ENCODE measurements at regions not wholly inside any gene's neighbourhood (a gene's known extent, or its start where the extent isn't known, plus 50 kb on each side); places are given as distances from the start of the nearest gene placed in this dataset.

GRCh38 chr3:124118397-124118796 is 126.5 kb upstream of the ROPN1 start:
- TF ChIP-seq POLR2A (IDR thresholded peaks at IDR 0.05) (no peak), CTCF (IDR thresholded peaks at IDR 0.05) (no peak)
- no peak for DNase-seq
- WGBS, 2 donors, result 85 to 86% methylated on average over 4 of the region's 4 CpGs
- peaks cover 0 to 8% of the 10 kb centered on the region in 2 donors for H3K4me1 ChIP-seq
- intact Hi-C loops (cut with DNase I), result no loop called here
- no peaks in the 10 kb centered on the region for H3K9me3 ChIP-seq
- H3K27ac ChIP-seq, result no peak overlapping the region
- H3K4me3 ChIP-seq (replicated peaks in 1 of 3), result no peak overlapping the region
- H3K27me3 ChIP-seq, result no peaks in the 10 kb centered on the region
- H3K36me3 ChIP-seq, result no peaks in the 10 kb centered on the region

DNA sequence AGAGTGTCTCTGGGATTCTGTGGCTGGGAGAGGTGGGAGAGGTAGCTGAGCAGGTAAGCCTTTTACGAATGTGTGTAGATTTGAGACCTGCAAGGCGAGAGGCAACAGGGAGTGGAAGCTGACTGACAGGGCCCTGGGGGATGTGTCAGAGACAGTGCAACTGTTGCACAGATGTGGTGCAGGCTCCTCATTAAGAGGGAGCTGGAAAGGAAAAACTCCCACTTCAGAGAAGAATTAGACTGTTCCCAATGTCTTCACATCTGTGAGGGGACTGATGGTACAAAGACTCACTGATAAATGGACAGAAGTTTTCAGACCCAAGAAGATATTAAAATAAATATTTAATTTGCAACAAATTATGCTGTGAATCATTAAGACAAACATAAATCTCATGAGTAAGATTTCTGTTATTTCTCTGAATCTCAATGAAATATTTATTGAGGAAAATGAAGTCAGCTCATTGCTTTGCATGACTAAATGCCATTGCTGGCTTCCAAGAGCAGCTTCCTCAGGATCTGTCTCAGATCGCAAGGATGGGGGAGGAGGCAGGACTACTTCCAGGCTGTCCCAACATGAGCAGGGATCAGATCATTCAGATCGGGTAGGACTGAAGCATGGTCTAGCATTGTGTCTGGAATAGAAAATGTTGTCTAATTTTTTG is 127.3 kb upstream of the ROPN1 start:
- intact Hi-C loops (cut with DNase I), result no loop called here
- DNase-seq, result no peak
- Histone ChIP-seq H3K4me3 (replicated peaks in 1 of 3) (no peak overlapping the region), H3K27me3 (no peaks in the 10 kb centered on the region), H3K4me1 (peaks cover 0 to 8% of the 10 kb centered on the region in 2 donors), H3K27ac (no peak overlapping the region), H3K9me3 (no peaks in the 10 kb centered on the region), H3K36me3 (no peaks in the 10 kb centered on the region)
- WGBS, 2 donors, result 79 to 92% methylated on average over 4 of the region's 4 CpGs
- no peak for TF ChIP-seq POLR2A (IDR thresholded peaks at IDR 0.05)
- no peak for TF ChIP-seq CTCF (IDR thresholded peaks at IDR 0.05)

DNA sequence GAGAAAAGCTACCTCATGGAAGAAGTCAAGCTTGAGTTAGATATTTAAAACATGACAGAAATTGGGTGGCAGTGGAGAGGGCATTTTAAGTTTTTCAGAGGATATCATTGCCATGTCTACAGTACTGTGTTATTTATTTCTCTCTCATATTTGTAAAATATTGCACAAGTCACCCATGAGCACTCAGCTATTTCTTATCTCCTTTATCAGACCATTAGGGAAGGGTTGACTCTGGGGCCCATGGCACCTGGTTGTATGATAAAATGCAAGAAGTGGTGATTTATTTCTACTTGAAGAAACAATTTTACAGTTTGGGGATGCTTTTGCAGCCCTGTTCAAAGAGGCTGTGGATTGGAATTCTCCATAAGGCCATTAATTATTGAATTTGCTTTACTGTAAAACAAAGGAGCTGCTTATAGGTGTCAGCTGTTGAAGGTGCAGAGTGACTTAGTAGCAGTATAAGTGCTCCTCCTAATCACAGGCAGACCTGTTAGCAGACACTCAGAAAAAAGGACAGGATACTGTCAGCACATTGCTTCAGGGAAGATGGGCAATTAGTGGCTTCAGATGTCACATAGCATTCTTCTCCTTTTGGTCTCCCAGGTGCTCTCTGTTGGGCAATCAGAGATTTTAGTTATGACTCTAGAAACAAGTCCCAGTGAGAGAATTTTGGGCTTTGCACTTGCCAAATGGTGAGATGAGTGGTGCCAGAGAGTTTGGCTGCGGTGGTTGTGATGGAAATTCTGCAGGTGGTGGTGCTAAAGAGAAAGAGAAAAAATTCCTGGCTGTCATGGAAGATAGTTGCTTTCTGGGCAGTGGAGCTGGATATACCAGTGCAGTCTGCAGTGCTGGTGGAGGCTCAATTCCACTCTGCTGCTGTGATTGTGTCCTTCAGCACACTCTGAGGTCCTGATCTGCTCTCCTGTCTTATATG is 129.7 kb upstream of the ROPN1 start:
- Histone ChIP-seq H3K4me3 (replicated peaks in 1 of 3) (no peak overlapping the region), H3K36me3 (no peaks in the 10 kb centered on the region), H3K9me3 (no peaks in the 10 kb centered on the region), H3K4me1 (peaks cover 0 to 3% of the 10 kb centered on the region in 2 donors), H3K27ac (no peak overlapping the region), H3K27me3 (no peaks in the 10 kb centered on the region)
- 72 to 89% methylated on average over 1 of the region's 1 CpG for WGBS, 2 donors
- TF ChIP-seq POLR2A (IDR thresholded peaks at IDR 0.05) (no peak), CTCF (IDR thresholded peaks at IDR 0.05) (no peak)
- intact Hi-C loops (cut with DNase I), result no loop called here
- no peak for DNase-seq

DNA sequence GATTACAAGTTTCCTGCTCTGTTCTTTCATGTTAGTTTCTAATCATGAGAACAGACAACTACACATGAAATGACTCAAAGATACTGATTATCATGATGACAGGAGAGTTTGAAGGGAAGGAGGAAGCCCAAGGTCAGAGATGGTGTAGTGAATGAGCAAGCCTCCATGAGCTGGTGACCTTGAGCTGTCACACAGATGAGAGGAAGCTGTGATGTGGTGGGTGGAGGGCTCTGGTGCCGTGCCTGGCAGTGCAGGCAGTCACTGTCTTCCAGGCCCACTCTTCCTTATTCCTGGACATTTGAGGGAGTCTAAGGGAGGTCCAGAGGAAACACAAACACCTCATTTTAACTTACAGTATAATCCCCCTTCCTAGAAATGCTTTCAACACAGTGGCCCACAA is 133.4 kb upstream of the ROPN1 start:
- TF ChIP-seq CTCF (IDR thresholded peaks at IDR 0.05) (no peak), POLR2A (IDR thresholded peaks at IDR 0.05) (no peak)
- 80 to 89% methylated on average over 1 of the region's 1 CpG for WGBS, 2 donors
- Histone ChIP-seq H3K27ac (no peak overlapping the region), H3K27me3 (no peaks in the 10 kb centered on the region), H3K36me3 (no peaks in the 10 kb centered on the region), H3K4me1 (no peaks in the 10 kb centered on the region), H3K9me3 (no peaks in the 10 kb centered on the region), H3K4me3 (replicated peaks in 1 of 3) (no peak overlapping the region)
- intact Hi-C loops (cut with DNase I), result no loop called here
- no peak for DNase-seq

Data from thyroid gland (tissue), 4 donors.